GM13977 (cell line): ENCODE measurements at regions not wholly inside any gene's neighbourhood (a gene's known extent, or its start where the extent isn't known, plus 50 kb on each side); places are given as distances from the start of the nearest gene placed in this dataset.
"Not testable (repeated sequence)": the region's sequence is repeated elsewhere in the genome, so short reads cannot be mapped to it uniquely, and the experiment has no call there.

Experiments
- DNase-seq: peaks from one replicate; pipeline ENCODE4 v3.0.0; 2012; ENCODE audit warnings: low spot score
- CTCF ChIP-seq: IDR thresholded peaks from 2 replicates; pipeline ENCODE4 v1.5.1; 2012; ENCODE audit warnings: mild to moderate bottlenecking, control low read depth; ENCODE audit not compliant: insufficient read depth; ENCODE audit errors: extremely low read depth, missing control alignments
- in situ Hi-C: fragments of 300-500 bp; cut with MboI; formaldehyde crosslinking; loops from one replicate; pipeline ENCODE4 v1.12.0; 2022; ENCODE audit warnings: low sequenced_read_pairs, low pct_unique_long_range_greater_than_20kb, mixed read lengths, inconsistent platforms; ENCODE audit not compliant: unreplicated experiment

DNA sequence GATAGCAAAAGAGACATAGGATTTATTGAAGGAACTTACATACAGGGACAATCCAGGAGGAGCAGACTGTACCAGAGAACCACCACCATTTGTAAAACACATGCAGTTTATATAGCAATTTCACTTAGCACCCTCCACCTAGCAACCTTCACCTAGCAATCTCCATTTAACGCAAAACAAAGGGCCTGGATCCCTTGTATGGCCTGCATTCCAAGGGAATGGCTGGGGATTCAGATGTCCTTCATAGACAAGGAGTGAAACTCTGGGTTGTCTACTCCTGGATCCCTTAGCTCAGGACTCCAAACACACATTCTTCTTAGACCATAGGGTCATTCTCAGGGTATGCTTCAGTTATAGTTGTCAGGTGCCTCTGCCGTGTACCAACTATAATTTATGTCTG, 1324.9 kb downstream of the HACE1 start:
- TF ChIP-seq CTCF = no peak
- DNase-seq = no peak
- in situ Hi-C loops = no loop called here

DNA sequence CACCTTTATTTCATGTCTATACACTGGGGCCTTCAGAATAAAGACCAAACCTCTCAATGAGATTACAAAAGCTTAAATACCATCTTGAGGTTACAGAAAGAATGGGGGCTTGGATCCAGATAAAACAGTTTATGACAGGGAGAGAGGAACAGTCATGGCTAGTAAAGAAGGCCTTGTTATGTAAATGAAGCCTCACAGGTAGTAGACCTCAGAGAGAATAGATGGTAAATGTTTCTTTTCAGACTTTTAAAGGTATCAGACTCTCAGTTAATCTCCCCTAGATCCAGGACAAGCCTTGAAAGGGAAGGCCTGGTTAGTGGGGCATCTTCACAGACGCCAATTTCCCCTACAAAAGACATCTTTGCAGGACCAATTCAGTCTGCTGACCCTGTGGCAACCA, 1325.6 kb downstream of the HACE1 start:
- DNase-seq = no peak
- TF ChIP-seq CTCF = no peak
- in situ Hi-C loops = no loop called here

- no peak for DNase-seq
- TF ChIP-seq CTCF = no peak
- in situ Hi-C loops = no loop called here
Observed at GRCh38 chr6:103522045-103522444, 1337.7 kb downstream of the HACE1 start.

GRCh38 chr6:103516336-103516735, 1343.4 kb downstream of the HACE1 start:
- in situ Hi-C loops = no loop called here
- DNase-seq = no peak
- TF ChIP-seq CTCF = no peak

DNA sequence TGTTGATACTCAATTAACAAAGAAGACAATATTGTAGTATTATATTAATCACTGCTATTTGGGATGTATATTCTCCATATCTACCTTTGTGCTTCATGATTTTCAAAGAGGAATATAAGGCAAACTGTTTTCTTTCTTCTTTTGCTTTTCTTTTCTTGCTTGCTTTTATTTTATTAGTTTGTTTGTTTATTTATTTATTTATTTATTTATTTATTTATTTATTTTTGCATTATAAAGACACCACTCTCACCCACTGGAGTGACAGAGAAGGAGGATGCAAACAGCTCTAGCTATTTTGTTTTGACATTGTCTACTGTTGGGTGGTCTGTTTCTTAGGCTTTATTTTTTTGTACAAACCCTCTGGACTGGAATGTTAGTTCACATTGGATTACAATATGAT, 1352.7 kb downstream of the HACE1 start:
- no peak for TF ChIP-seq CTCF
- DNase-seq = no peak
- in situ Hi-C loops = no loop called here

DNA sequence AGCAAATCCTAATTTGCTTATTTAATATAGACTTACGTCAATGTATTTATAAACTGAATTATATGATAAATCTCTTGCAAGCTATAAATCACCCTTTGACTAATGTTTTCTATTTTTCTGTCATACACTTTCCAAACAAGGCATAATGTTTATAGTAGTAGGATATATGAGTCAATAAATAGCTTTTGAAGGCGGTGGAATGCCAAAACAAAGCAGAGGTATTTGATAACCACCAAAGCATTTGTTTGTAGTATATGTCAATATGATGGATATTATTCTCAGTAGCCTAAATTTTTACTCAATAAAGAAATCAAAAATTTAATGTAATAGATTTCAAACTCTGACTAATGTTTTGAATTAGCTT, 1354.6 kb downstream of the HACE1 start:
- no peak for TF ChIP-seq CTCF
- in situ Hi-C loops = no loop called here
- no peak for DNase-seq

DNA sequence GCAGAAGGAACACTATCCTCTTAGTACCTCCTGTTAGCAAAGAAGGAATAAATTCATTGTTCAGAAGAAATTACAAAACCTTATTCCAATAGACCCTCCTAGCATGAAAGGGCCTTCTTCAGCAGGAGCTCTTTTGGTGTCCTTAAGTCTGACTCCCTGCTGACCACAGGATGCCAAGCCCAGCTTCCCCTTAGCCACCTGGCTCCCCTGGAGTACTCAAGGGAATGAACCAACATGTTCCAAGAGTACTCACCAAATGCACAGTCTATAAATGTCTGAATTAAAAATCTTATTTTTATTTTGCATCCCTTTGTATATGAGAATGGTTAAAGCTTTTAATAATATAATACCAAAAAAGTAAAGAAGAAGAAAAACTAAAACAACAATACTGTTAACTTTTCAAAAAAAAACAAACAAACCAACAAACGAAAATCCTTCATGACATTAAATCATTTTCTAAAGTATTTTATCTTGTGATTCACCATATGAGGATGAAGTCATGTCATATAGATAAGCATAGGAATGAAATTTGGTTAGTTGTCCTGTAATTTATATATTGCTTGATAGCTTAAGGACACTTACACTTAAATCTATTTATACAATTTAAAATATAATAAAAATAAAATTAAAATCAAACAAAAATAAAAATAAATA, 1355.1 kb downstream of the HACE1 start:
- TF ChIP-seq CTCF = no peak
- no peak for DNase-seq
- in situ Hi-C loops = no loop called here

- DNase-seq, in situ Hi-C loops: not testable (repeated sequence)
Observed at GRCh38 chr6:103496588-103496987, 1363.1 kb downstream of the HACE1 start.
